GM12864 (cell line): ENCODE measurements at regions not wholly inside any gene's neighbourhood (a gene's known extent, or its start where the extent isn't known, plus 50 kb on each side); places are given as distances from the start of the nearest gene placed in this dataset.

ENCODE experiments used
- DNase-seq: peaks from one replicate; pipeline ENCODE4 v3.0.0-alpha.2; 2011; ENCODE audit warnings: low read depth
- H3K4me3 ChIP-seq: 2 replicates; pipeline ENCODE4 v1.5.1; 2011; ENCODE audit warnings: mild to moderate bottlenecking, low read depth, low read length, control low read depth
- CTCF ChIP-seq: IDR thresholded peaks from 2 replicates; pipeline ENCODE4 v1.5.1; 2011; ENCODE audit warnings: low read depth, mild to moderate bottlenecking, moderate library complexity, low read length, control low read depth, inconsistent platforms; ENCODE audit errors: missing control alignments

DNA sequence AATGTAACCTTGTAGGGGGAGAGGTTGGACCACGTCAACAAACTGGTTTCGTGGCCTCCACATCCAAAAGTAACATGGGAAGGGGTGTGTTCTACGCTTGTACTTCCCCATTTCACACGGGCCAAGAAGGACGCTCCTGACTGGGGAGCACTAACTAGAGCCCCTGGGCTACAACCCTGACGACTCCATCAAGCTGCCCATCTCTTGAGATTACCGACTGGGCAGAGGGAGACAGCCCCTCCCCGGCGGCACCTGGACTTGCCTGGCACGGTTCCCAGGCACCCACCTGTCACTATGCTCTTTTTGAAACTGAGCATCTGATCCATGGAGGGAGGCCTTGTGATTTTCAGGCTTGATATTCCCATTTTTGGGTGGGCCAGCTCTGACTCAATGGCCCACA lies 68.5 kb downstream of the SHANK2 start:
- no peak for TF ChIP-seq CTCF
- no peak overlapping the region for H3K4me3 ChIP-seq
- no peak for DNase-seq

GRCh38 chr11:71182791-71183677 lies 69.3 kb downstream of the SHANK2 start:
- H3K4me3 ChIP-seq = no peak overlapping the region
- no peak for TF ChIP-seq CTCF
- DNase-seq = no peak

- no peak for DNase-seq
- no peak overlapping the region for H3K4me3 ChIP-seq
- TF ChIP-seq CTCF = no peak
These were observed 70.8 kb downstream of the SHANK2 start for GRCh38 chr11:71181566-71181965.

- no peak overlapping the region for H3K4me3 ChIP-seq
- no peak for DNase-seq
- TF ChIP-seq CTCF = no peak
These were observed 71.5 kb downstream of the SHANK2 start for GRCh38 chr11:71180694-71181470.

DNA sequence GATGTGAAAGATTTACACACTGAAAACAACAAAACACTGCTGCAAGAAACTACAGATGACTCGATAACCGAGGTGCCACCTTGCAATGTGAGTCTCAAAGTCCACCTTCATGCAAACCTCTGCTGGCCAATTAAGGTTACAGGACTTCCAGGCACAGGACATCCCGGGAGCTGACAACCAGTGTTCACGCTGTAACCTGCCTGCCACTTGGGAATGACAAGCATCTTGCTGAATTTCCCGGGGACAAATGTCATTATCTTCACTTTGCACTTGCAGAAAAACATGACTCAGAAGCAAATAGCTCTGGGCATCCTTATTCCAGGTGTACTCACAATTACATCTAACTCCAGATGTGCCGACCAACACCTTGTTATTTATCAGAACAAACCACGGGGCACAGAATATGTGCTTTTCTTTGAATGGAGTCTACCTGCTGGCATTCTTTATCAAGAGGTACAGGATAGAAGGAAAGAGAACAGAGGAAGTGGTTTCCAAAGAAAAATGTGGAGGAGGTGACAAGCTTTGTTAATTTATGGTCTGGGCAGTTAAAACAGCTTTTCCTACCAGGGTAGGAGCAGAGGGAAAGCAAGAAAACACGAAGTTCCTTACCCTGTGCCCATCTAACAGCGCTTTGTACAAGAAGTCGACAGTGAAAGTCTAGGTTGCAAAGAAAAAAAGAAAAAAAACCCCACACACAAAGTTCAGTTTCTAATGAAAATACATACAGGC lies 72.3 kb downstream of the SHANK2 start:
- no peak for DNase-seq
- no peak for TF ChIP-seq CTCF
- H3K4me3 ChIP-seq = no peak overlapping the region

DNA sequence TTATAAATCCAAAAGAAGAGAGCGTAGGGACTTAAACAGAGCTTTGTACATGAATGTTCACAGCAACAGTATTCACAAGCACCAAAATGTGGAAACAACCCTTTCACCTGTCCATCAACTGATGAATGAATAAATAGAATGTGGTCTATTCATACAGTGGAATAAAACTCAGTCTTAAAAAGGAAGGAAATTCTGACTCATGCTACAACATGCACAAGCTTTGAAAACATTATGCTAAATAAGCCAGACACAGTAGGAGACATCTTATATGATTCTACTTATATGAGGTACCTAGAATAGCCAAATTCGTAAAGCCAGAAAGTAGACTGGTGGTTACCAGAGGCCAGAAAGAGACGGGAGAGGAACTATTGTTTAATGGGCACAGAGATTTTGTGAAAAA lies 74.3 kb downstream of the SHANK2 start:
- H3K4me3 ChIP-seq = no peak overlapping the region
- no peak for DNase-seq
- TF ChIP-seq CTCF = no peak
